Keratinocyte (primary cell): ENCODE measurements at regions not wholly inside any gene's neighbourhood (a gene's known extent, or its start where the extent isn't known, plus 50 kb on each side); places are given as distances from the start of the nearest gene placed in this dataset.

Source experiments
- DNase-seq: peaks from one replicate; pipeline ENCODE4 v3.0.0-alpha.2; 2011; ENCODE audit warnings: low read depth, missing footprints, low spot score
- FAIRE-seq: peaks from 2 replicates; lab custom pipeline; 2011; peaks lifted over from hg19 to GRCh38; lab: Jason Lieb, UNC
- H2AFZ ChIP-seq: 2 replicates; pipeline ENCODE4 v1.6.0; 2012; ENCODE audit warnings: low read length, control low read depth, inconsistent platforms; ENCODE audit not compliant: control insufficient read depth
- H3K27ac ChIP-seq: 2 replicates; pipeline ENCODE4 v1.5.1; 2011; ENCODE audit warnings: low read length; ENCODE audit not compliant: control insufficient read depth, insufficient read depth
- H3K27me3 ChIP-seq: 3 replicates; pipeline ENCODE4 v1.6.0; 2011; ENCODE audit warnings: low read length; ENCODE audit not compliant: control insufficient read depth, insufficient read depth; ENCODE audit errors: extremely low read depth
- H3K36me3 ChIP-seq, 2 experiments: 2 replicates in 1 of 2; 3 replicates in 1 of 2; pipeline ENCODE4 v1.5.1; 2011; ENCODE audit warnings: low read length in 2 of 2, mild to moderate bottlenecking in 1 of 2; ENCODE audit not compliant: control insufficient read depth in 2 of 2, insufficient read depth in 2 of 2; ENCODE audit errors: extremely low read depth in 1 of 2
- H3K4me1 ChIP-seq: 3 replicates; pipeline ENCODE4 v1.5.1; 2011; ENCODE audit warnings: low read length; ENCODE audit not compliant: control insufficient read depth, insufficient read depth; ENCODE audit errors: extremely low read depth
- H3K4me2 ChIP-seq: 3 replicates; pipeline ENCODE4 v1.6.0; 2011; ENCODE audit warnings: low read depth, low read length; ENCODE audit not compliant: control insufficient read depth, insufficient read depth; ENCODE audit errors: extremely low read depth
- H3K4me3 ChIP-seq, 3 experiments: fragments of 200-600 bp in 1 of 3; sonication (generic) in 1 of 3; 2 replicates in 2 of 3; 3 replicates in 1 of 3; pipeline ENCODE4 v1.5.1; 2011 to 2016; ENCODE audit warnings: low read length in 3 of 3, mild to moderate bottlenecking in 3 of 3, control low read depth in 2 of 3, inconsistent platforms in 1 of 3, low read depth in 1 of 3, mixed read lengths in 1 of 3, mixed run types in 1 of 3, moderate library complexity in 1 of 3; ENCODE audit not compliant: control insufficient read depth in 2 of 3, insufficient read depth in 2 of 3; ENCODE audit errors: extremely low read depth in 1 of 3
- H3K79me2 ChIP-seq: 2 replicates; pipeline ENCODE4 v1.6.0; 2012; ENCODE audit warnings: low read length; ENCODE audit not compliant: control insufficient read depth, insufficient read depth
- H3K9ac ChIP-seq: 3 replicates; pipeline ENCODE4 v1.6.0; 2011; ENCODE audit warnings: low read length; ENCODE audit not compliant: control insufficient read depth, insufficient read depth; ENCODE audit errors: extremely low read depth
- H3K9me1 ChIP-seq: 3 replicates; pipeline ENCODE4 v1.6.0; 2011; ENCODE audit warnings: low read length; ENCODE audit not compliant: control insufficient read depth, insufficient read depth; ENCODE audit errors: extremely low read depth
- H3K9me3 ChIP-seq: 2 replicates; pipeline ENCODE4 v1.5.1; 2012; ENCODE audit warnings: low read depth, low read length; ENCODE audit not compliant: control insufficient read depth
- H4K20me1 ChIP-seq: 3 replicates; pipeline ENCODE4 v1.6.0; 2011; ENCODE audit warnings: low read length; ENCODE audit not compliant: control insufficient read depth, insufficient read depth; ENCODE audit errors: extremely low read depth
- CTCF ChIP-seq, 3 experiments: IDR thresholded peaks in 1 of 3; conservative IDR thresholded peaks in 1 of 3; optimal IDR thresholded peaks in 1 of 3; 2 replicates in 2 of 3; 3 replicates in 1 of 3; pipeline versions ENCODE3 to v1.5.1; 2011; ENCODE audit warnings: low read length in 3 of 3, mild to moderate bottlenecking in 3 of 3, moderate library complexity in 2 of 3, control low read depth in 1 of 3, inconsistent platforms in 1 of 3; ENCODE audit not compliant: insufficient read depth in 2 of 3; ENCODE audit errors: extremely low read depth in 1 of 3
- EZH2 ChIP-seq: IDR thresholded peaks from one replicate; pipeline ENCODE4 v1.6.1; 2012; ENCODE audit warnings: inconsistent platforms, mild to moderate bottlenecking, low read length, moderate library complexity
- dilution Hi-C: fragments of 300-500 bp; cut with MboI; formaldehyde crosslinking; loops from one replicate; pipeline ENCODE4 v1.7.0; 2020; ENCODE audit warnings: low sequenced_read_pairs; ENCODE audit not compliant: extremely low pct_ligation_motif_present

- DNase-seq (no peak), FAIRE-seq (no peak)
- no peaks in the 10 kb centered on the region for H3K4me1 ChIP-seq
- H3K4me2 ChIP-seq, result no peak overlapping the region
- TF ChIP-seq CTCF (optimal IDR thresholded peaks at IDR 0.05 in 1 of 3, IDR thresholded peaks at IDR 0.05 in 1 of 3, conservative IDR thresholded peaks at IDR 0.05 in 1 of 3; ENCODE audit: extremely low read depth in 1 of 3, insufficient read depth in 2 of 3, low read length in 3 of 3) (no peak), EZH2 (no peak)
- H2AFZ ChIP-seq, result no peak overlapping the region
- H4K20me1 ChIP-seq, result no peaks in the 10 kb centered on the region
- no peak overlapping the region for H3K9ac ChIP-seq
- no peaks in the 10 kb centered on the region for H3K36me3 ChIP-seq
- peaks cover 5% of the 10 kb centered on the region for H3K9me3 ChIP-seq
- H3K9me1 ChIP-seq, result no peaks in the 10 kb centered on the region
- no peak overlapping the region for H3K27ac ChIP-seq
- no peaks in the 10 kb centered on the region for H3K27me3 ChIP-seq
- H3K79me2 ChIP-seq, result no peaks in the 10 kb centered on the region
- dilution Hi-C loops, result no loop called here
- no peak overlapping the region for H3K4me3 ChIP-seq
Measured at GRCh38 chr7:153258686-153259085, 499.1 kb downstream of the ACTR3B start.

GRCh38 chr7:153276394-153276793 lies 516.8 kb downstream of the ACTR3B start:
- H3K9me1 ChIP-seq, result no peaks in the 10 kb centered on the region
- TF ChIP-seq CTCF (optimal IDR thresholded peaks at IDR 0.05 in 1 of 3, IDR thresholded peaks at IDR 0.05 in 1 of 3, conservative IDR thresholded peaks at IDR 0.05 in 1 of 3; ENCODE audit: extremely low read depth in 1 of 3, insufficient read depth in 2 of 3, low read length in 3 of 3) (no peak), EZH2 (no peak)
- no peak overlapping the region for H2AFZ ChIP-seq
- no peak overlapping the region for H3K27ac ChIP-seq
- no peak overlapping the region for H3K4me3 ChIP-seq
- no peaks in the 10 kb centered on the region for H3K27me3 ChIP-seq
- H4K20me1 ChIP-seq, result no peaks in the 10 kb centered on the region
- FAIRE-seq, result no peak
- no peaks in the 10 kb centered on the region for H3K9me3 ChIP-seq
- H3K36me3 ChIP-seq, result no peaks in the 10 kb centered on the region
- dilution Hi-C loops, result no loop called here
- no peaks in the 10 kb centered on the region for H3K79me2 ChIP-seq
- H3K4me2 ChIP-seq, result no peak overlapping the region
- no peak for DNase-seq
- H3K4me1 ChIP-seq, result no peaks in the 10 kb centered on the region
- no peak overlapping the region for H3K9ac ChIP-seq
